GM21367 (cell line): ENCODE measurements at regions not wholly inside any gene's neighbourhood (a gene's known extent, or its start where the extent isn't known, plus 50 kb on each side); places are given as distances from the start of the nearest gene placed in this dataset.
"Not testable (repeated sequence)": the region's sequence is repeated elsewhere in the genome, so short reads cannot be mapped to it uniquely, and the experiment has no call there.

Experiments
- ATAC-seq: cut with Tn5 transposase; IDR thresholded peaks from one replicate; pipeline ENCODE4 v1.9.1; 2021; ENCODE audit not compliant: unreplicated experiment

DNA sequence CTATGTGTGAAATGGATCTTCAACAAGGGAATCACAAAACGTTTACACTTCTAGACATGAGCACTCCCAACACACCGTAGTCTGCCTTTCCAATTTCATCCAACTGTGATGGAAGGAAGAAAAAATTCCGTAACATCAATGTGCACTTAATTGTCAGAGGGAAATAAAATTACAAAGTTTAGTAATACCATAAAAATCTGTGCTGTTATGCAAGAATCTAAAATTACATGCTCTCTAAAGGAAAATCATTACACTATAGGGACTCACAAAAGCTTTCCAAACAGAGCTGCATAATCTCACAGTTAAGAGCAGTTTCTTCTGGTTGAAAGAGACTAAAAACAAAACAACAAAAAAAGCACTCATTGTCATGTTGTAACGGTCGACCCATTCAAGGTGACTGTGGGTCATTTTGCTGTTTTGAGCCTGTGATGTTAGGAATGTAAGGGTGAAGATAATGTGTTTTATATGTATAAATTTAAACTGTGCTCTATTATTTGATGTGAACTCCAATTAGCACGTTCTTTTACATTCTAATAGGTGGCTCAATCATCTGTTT, 698.0 kb downstream of the TDRD15 start:
- ATAC-seq = no peak

- no peak for ATAC-seq
Observed at GRCh38 chr2:21822505-21822904, 698.7 kb downstream of the TDRD15 start.

- ATAC-seq = no peak
Observed at GRCh38 chr2:21833767-21834166, 710.0 kb downstream of the TDRD15 start.

GRCh38 chr2:21836261-21836660, 712.5 kb downstream of the TDRD15 start:
- ATAC-seq = no peak

DNA sequence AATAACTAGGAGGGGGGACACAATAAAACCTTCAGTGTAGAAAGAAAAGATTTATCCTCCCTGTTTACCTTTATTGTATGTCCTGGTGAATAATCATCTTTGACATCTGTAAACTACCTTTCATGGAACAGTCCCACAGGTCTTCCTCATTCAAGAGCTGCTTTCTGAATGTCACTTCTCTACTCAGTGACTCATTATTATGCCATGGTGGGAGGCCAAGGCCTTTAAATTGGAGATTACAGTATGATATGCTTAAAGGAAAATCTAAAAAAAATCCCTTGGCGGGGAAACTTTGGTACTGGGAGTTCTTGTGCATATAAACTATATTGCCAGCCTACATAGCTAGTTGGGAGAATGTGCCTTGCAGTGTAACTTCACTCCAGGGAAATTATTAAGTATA, 713.0 kb downstream of the TDRD15 start:
- ATAC-seq = no peak

DNA sequence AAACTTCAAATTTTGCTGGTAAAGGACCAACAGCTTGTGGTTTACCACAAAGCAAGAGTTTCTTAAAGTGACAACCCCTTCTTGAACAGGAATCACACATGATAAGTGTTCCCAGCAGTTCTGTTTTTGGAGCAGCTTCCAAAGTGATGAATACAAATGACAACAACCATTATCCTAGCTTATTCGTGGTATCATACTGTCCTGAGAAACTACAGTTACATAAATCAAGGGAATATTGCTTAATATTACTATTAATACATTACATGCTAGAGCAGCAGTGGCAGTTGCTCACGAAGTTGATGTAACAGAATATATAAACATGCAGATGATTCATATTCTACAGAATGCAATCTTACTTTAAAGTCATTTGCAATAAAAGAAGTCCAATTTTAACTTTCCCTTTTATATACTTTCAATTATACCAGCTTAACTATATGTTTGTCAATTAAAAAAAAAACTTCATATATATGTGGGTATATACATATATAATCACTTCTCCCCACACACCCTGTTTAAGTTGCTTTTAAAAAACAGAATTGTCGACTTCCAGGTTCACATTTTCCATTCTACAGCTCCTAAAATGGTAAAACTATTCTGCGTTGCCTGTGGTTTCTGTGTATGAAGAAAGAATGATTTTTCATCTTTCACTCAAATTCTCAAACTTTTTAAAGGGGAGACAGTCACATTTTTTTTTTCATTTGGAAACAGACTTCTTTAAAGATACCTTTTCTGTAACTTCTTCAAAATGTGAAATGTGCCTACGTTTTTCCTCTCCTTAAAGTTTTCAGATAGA, 713.6 kb downstream of the TDRD15 start:
- ATAC-seq = no peak

DNA sequence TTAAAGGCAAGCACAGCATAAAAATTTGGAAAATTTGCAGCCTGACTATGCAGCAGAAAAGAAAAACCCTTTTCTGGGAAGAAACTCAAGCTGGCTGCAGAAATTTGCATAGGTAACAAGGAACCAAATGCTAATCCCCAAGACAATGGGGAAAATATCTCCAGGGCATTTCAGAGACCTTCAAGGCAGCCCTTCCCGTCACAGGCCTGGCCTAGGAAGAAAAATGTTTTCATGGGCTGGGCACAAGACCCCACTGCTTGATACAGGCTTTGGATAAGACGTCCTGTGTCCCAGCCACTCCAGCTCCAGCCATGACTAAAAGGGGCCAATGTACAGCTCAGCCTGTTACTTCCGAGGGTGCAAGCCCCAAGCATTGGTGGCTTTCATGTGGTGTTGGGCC, 717.6 kb downstream of the TDRD15 start:
- ATAC-seq = no peak

- ATAC-seq = not testable (repeated sequence)
Observed at GRCh38 chr2:21850367-21850766, 726.6 kb downstream of the TDRD15 start.

GRCh38 chr2:21854938-21855337, 731.2 kb downstream of the TDRD15 start:
- no peak for ATAC-seq

- ATAC-seq = no peak
Observed at GRCh38 chr2:21856708-21857107, 732.9 kb downstream of the TDRD15 start.

DNA sequence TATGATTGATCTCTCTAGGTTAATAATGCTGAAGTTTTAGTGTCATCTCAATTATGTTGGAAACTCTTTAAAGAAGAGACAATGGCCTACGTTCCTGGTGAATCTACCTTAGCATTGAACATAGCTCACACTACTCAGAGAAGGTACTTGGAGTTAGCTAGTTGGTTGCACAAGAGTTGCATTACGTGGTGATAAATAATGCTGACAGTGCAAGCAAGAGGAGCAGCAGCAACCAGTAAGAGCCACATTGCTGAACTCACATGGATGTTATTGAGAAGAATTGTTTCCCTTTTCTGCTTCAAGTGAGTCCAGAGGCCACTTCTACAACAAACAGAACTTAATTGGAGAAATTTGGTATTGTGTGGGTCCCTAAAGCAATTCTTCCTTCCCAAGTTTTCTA, 737.1 kb downstream of the TDRD15 start:
- no peak for ATAC-seq

DNA sequence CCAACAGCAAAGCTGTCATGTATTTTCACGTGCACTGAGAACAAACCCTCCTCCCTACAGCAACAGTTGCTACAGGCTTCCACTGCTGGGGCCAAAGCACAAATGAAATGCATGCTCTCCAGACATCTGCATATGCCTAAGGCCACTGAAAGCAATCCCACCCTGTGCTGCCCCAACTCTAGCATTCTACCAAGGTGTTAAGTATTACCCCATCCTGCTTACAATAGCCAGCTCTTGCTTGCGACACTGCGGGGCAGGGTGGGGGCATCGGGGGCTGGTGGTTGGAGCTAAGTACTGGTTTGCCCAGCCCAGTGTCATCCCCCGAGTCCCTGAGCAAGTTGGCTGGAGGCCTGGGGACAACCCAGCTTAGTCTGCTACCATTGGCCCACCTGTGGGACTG, 742.5 kb downstream of the TDRD15 start:
- ATAC-seq = no peak

GRCh38 chr2:21887881-21888280, 764.1 kb downstream of the TDRD15 start:
- ATAC-seq = no peak

- ATAC-seq = no peak
Observed at GRCh38 chr2:21890041-21890440, 766.3 kb downstream of the TDRD15 start.

DNA sequence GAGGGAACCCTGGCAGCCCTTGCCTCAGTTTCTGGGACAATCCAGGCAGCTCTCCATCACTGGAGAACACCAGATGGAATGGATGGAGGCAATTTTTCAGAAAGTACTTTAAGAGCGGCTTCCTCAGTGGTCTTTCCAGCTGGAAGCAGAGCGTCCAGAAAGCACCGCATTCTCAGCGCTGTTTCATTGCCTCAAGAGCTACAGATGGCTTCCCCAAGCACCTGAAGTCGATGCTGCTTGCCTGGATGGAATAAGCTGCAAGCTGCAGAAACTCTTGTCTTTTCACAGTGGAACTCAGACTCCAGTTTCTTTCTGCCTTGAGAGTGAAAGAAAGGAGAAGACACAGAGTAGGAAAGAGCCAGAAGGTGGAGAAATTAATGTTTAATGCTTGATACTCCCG, 766.9 kb downstream of the TDRD15 start:
- no peak for ATAC-seq

GRCh38 chr2:21891191-21891590, 767.4 kb downstream of the TDRD15 start:
- ATAC-seq = no peak

DNA sequence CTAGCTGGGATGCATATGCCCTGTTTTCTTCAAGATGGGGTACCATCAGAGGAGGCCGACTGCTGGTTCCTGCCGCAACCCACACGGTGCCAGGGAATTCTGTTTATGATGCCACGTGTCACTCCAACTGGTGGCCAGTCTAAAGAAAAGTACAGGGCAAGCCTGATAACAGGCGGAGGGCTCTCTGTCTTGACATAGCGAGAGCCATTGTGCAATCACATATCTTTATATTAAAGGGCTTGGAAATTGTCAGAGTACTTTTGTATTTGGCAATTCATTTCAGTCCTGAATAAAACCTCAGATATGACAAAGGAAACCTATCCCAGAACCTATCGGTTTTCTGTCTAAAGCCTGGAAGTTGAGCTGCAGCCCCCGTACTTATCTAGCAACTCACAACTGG, 768.4 kb downstream of the TDRD15 start:
- no peak for ATAC-seq

DNA sequence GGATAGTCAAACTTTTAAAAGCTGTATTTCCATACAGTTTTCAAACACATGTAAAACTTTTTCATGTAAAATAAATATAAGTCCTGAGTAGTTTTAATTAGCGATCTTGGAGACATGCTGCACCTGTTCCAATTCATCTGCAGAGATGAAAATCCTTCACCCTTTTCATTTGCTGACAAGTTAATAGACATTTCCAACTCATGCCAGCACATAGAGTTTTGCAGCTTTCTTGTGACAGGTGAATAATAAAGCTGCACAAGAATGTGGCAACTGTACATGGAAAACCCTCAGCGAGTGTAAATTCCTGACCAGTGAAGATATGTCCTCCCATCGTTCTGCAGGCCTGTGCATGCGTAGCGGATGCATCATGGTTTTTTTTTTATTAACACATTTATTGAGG, 771.4 kb downstream of the TDRD15 start:
- no peak for ATAC-seq

GRCh38 chr2:21908712-21909380, 785.1 kb downstream of the TDRD15 start:
- not testable (repeated sequence) for ATAC-seq

DNA sequence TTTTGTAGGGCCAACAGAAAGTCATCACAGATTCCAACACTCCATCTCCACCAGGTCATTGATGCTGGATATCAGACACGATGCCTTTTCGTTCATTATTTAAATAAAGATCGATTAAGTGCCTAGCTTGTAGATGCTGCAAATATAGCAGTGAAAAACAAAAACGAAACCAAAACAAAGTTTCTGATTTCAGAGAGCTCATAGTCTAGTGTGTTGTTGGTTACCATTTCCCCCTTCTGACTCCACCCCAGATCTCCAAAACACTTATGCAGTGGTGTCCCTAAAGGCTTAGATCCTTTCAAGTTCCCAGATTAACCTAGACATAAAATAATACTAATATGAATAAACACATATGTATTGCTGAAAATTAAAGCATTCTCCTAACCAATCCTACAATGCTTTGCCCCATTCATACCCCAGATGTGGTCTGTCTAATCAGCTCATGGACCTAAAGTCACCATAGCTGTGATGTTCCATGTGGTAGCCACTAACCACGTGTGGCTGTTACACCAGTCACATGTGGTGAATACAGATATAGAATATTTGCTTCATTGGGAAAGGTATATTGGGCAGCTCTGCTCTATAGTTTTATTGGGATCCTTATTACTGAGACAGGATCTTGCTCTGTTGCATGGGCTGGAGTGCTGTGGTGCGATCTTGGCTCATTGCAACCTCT, 787.2 kb downstream of the TDRD15 start:
- ATAC-seq = no peak

GRCh38 chr2:21912405-21912804, 788.6 kb downstream of the TDRD15 start:
- no peak for ATAC-seq

DNA sequence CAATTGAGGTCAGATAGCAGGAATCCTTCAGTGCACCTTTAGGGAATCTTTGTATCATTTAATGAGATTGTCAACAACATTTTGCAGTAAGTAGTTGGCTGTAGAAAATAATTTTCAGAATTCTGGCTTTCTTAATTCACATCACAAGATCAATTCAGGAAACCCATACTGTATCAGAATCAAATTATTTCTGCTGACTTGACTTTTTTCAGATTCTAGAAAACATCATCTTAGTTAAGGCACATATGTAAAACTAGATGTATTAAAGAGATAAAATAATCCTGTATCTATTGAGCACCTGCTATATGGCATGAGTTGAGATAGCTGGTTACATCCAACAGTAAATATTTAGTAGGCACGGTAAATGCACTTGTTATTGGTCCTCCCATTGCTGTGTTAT, 791.4 kb downstream of the TDRD15 start:
- no peak for ATAC-seq
